Stimulated activated CD8-positive, alpha-beta memory T cell treated with anti-CD3 and anti-CD28 coated beads, Interleukin-12 subunit alpha, Interleukin-12 subunit beta, amount 100 ng/mL, for 24 hours (primary cell): ENCODE measurements at regions not wholly inside any gene's neighbourhood (a gene's known extent, or its start where the extent isn't known, plus 50 kb on each side); places are given as distances from the start of the nearest gene placed in this dataset.

Experiments
- DNase-seq: peaks from one replicate; pipeline ENCODE4 v3.0.0-alpha.2; 2020; ENCODE audit errors: extremely low read depth

DNA sequence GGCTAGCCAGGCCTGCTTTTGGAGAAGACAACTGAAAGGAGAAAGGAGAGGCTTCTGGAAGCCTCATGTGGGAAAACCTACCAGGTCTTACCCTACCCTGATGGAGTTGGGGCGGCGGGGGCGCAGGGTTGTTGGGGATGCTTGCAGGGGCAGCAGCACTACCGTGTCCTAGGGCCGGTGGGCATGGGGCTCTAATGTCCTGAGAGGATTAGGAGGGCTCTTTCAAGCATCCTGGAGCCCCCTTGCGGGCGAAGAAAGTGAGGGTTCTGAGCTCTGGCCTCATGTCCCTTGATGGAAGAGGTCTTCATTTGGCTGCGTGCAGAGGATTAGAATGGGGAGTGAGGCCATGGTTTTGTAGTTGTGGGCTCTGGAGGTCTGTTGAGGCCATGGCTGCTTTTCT is 86.9 kb upstream of the PITX1 start:
- DNase-seq = no peak

DNA sequence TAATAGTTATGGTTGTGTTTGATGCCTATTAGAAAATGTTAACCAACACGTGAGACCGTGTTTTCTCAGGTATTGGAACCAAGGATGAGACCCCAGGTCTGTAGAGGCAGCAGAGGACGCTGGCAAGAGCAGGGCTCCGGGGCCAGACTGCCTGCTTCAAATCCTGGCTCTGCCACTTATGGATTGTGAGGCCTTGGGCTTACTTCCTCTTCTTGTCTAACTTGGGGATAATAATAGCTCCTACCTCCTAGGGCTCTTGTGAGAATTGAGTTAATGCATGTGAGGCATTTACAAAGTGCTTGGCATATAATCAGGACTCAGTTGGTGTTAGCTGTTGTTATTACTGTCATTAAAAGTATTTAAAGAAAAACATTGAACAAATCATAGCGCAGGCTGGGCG is 85.5 kb upstream of the PITX1 start:
- no peak for DNase-seq

DNA sequence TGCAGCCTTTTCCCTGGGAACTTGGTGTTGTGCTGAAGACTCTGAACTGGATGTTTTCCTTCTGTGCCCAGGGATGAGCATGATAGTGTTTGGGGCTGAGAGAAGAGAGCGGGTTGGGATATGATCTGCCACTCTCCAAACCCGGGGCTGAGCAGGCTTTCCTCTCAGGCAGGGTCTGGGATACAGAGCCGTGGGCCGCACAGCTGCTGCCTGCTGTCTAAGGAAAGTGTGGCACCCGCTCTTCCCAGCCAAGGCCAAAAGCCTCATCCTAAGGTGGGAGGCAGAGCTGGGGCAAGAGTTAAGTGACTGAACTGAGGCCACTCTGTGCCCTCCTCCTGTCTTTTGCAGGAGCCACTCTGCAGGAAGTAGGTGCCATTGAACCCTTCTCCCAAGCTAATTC is 83.6 kb upstream of the PITX1 start:
- no peak for DNase-seq

DNA sequence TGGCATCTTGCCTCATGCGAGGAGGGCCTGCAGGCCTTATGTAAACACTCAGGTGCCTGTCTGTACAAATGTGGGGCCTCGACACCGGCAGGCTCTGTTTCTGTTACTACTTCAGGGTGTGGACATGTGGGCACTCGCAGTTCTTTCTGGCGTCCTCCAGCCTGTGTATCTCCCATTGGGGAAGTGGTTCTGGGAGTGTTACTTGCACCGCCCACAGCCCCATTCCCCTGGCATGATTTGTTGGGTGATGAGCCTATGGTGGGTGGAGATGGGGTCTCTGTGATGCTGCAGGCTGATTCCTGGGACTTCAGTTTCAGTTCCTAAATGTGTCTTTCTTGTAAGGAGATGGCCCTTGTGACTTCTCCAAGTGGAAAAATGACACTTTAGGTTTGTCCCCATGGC is 82.1 kb upstream of the PITX1 start:
- DNase-seq = no peak

DNA sequence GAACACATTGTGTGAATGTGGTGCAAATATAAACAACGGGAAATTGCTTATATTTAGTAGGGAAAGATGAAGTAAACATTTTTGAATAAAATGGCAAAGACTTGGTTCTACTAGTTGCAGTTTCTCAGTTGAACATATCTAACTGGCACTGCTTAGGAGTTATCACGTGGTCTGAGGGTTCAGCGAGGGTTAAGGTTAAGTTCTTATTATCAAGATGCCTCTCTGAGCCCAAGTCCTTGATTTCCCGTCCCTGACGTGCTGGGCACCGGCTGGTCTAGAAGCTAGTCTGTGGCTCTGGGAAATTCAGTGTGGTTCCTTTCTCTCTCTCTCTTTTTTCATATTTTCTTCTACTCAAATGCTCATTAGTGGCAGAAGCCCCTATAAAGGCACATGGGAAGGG is 81.6 kb upstream of the PITX1 start:
- no peak for DNase-seq

DNA sequence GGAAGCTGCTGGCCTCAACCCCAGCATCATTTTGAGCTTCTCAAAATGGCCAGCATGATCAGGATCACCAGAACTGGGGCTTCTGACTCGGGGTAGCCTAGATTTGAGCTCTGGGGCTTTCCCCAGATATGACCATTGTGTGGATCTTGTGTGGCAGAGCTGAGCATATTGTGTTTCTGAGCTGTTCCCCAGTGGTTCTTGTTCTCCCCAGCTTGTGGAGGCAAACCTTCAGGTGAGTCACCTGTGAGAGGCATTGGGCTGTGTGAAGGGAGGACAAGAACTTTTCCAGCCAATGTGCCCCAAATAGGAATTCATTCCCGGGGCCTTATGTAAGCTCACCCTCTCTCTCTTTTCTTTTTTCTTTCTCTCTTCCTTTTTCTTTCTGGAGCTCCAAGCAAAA is 80.7 kb upstream of the PITX1 start:
- no peak for DNase-seq

DNA sequence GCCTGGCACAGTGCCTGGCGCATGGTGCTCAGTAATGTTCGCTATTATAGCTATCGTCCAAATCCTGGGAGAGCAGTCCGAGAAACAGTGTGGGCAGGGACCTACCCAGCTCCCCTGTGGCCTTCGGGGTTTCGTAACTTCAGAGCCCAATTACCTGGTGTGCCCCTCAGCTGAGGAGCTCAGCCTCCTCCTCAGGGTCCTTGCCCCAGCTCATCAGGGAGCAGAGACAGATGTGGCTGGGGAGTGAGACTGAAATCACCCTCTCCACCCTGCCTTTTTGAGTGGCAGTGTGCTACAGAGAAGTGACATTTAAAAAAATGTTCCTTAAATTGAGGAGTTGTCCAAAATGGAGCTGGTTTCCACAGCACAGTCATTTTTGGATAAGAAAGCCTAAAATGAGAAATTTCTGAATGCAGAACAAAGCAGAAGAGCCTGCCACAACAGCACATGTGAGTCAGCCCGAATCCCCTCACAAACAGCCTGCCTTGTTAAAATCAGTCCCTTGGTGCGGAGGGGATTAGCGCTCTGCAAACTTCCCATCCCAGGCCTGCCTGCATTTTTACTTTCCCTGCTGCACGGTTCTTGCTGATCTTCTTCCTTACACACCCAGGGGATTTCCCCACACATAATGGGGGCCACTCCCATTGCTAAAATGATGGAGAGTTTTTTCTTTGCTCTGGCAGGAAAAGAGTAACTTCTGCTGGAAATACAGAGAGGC is 78.1 kb upstream of the PITX1 start:
- DNase-seq = no peak

DNA sequence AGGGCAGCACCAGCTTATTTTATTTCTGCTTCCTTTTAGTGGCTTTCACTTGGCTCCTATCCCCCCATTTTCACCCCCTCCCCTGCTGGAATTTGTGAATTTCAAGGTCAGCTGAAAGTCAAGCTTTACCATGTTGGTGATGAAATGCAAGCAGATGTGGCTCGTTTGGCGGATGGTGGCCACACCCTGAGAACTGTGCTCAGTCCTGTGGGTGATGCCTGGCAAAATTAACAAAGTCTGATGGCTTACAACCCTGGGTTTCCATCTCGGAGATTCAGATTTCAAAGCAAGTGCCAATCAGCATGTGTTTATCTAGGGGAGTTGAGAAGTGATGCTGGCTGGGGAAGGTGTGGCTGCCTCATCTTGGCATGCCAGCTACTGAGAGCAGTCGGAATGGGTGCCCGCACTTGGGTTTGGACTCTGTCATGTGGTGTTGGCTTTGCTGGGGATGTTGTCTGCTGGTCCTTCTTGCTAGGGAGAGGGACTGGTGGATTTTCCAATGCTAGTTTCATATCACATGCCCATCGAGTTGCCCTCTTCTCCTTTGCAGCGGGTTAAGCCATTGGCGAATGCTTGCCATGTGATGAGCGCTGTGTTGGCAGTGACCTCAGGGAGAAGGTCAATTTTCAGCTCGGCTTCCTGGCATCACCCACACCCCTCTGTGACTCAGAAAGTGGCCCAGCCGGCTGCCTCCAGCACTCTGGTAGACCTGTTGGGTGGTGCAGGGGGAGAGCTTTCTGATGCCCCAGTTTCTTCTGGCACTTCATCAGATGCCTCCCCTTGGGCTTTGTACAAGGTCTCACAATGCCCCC is 77.0 kb upstream of the PITX1 start:
- no peak for DNase-seq

DNA sequence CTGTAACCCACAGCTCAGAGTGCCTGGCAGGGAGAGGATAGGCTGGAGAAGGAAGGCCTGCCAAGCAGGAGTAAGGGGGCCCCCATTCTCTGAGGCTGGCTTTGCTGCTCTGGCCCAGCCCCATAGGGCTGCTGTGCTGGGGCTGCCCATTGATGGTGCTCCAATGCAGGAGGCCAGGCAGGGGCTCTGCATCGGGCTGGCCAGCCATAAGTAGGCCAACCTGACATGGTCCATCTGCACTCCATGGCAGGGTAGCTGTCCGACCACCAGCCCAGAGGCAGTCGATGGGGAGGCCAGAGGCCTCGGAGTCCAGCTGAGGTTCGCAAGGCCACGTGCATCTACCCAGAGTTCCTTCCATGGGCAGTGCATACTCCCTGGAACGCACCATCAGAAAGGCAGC is 75.0 kb upstream of the PITX1 start:
- DNase-seq = no peak

DNA sequence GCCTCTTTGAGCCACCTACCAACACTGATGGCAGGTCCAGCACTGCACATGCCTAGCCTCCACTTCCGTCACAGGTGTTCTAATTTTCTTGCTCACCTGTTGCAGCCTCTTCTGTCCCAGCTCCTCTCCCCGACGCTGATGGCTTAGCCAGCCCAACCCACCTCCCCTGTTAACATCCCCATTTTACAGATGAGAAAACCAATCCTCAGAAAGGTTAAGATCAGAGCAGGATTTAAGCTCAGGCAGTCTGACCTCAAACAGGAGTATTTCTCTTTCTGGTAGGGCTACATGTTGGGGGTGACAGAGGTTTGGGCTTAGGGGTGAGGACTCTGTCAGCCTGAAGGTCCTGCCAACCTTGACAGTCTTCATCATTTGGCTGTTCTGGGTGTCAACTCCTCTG is 74.5 kb upstream of the PITX1 start:
- DNase-seq = no peak

DNA sequence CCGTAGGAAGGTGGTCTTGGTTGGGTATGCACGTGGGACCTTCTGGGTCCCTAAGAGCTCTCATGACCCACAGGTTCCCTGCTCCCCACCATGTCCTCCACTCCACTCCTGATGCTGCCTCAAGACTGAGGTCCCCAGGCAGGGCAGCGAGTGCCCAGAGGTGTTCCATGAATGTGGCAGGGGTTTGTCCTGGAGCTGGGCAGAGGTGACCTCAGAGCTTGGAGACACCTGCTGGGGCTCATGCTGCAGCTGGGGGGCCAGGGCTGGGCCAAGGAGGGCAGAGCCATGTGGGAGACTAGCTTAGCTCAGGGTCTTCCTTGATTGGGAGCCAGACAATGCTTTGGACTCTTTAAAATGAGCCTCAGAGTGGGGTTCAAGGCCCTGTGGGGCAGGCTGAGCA is 74.0 kb upstream of the PITX1 start:
- no peak for DNase-seq

DNA sequence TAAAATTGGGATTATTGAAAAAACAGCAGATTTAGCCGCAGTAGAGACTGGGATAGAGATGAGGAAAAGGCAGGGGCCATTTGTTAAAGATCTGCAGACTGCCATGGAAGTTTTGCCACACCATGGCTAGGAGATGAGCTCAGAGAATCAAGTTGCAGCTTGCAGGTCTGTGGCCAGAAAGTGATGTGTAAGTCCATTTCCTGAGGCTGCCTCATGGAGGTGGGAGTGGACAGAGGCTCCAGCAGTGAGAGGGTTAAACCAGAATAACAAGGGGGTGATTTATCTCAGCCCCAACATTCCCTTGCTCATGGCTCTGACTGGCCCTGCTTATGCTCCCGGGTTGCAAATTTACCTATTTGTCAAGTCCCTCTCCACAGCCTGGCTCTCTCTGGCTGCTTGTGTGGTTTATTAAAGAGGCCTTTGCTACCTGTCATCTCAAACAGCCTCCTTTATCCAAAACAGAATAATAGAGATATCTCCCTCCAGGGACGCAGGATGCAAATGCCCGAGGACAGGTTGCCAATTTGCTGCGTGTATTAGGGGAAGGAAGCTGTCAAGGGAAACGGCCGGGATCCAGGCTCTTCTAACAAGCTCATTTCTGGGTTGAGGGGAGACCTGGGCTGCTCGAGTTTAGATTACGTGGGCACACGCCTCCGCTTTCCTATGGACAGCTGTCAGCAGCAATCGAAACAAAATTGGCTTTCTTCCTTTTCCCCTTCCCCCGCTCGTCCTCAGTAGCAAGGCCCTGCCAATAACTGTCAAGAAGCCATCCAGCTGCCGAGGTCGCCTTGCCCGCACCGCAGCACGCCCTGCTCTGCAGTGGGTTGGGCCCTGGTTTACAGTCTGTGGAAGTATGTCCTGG is 72.8 kb upstream of the PITX1 start:
- no peak for DNase-seq

DNA sequence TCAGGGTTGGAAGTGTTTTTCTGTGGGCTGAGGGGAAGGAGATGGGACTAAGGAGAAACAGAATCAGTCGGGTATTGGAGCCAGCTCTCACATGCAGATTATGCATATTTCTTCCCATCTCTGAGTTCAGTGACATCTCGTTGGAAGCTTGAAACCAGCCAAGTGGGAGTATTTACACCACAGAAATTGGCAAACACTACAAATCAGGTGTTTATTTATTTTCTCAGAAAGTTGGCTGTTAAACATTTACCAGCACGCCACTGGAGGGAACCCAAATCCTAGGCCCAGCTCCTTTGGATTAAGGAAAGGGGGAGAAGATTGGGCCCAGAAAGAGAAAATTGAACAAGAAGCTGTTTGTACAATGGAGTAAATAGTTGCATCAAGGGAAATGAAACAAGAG is 72.1 kb upstream of the PITX1 start:
- no peak for DNase-seq

DNA sequence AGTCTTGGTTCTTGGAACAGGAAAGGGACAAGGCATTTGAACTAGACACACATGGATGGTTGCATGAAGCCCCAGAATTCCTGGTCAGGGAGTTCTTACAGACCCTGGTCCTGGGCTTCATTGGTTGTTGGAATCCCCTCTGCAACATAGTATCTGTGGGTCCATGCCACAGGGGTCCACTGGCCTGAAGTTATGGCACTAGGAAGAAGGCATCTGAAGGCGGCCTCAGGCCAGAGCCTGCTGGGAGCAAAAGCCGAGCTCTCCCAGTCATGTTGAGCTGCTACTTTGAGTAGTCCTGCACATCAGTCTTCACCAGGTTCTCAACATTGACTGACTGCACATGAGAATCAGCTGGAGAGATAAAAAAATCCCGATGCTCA is 71.1 kb upstream of the PITX1 start:
- no peak for DNase-seq

DNA sequence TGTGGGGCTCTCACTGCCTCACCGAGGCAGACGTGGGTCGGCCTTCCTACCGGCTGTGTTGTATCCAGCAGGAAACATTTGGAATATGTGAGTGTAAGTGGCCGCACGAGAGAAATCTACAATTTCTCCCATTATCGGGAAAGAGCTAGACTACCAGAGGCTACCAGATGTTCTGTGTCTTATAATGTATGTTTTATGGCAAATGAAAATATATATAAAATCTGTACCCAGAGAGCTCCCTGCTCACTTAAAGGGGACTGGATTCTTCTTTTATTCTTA is 69.5 kb upstream of the PITX1 start:
- DNase-seq = no peak

DNA sequence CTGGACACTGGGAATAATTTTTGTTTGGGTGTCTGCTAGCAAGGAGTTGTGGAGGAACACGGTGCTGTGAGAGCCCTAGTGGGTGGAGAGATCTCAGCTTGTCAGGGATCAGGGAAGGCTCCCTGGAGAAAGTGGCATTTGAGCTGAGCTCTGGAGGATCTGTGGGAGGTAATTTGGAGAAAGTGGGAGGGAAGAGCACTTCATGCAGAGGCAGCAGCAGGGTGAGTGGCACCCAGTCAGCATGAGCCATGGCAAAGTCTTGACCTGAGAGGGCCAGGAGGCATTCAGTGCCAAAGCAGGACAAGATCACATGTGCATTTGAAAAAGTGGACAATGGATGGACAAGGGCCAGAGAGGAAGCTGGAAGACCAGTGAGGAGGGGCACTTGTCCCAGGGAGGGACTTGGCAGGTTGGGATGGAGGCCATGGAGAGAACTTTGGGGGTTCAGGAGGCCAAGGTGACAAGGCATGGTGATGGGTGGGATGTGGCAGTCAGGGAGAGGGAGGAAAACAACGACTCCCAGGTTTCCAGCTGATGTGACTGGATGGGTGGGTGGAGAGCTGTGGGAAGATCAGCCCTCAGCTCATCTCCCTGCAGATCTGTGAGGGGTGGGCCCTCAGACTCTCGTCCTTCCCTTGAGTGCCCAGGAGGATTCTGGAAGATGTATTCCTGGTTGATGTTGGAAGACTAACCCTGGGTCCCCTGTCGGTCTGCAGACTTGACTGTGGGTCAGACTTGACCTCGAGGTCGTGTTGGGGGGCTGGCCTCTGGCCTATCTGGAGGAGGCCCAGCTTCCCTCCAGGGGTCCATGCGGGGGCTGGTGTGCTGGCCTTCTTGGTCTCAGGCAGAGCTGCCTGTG is 68.9 kb upstream of the PITX1 start:
- DNase-seq = no peak

DNA sequence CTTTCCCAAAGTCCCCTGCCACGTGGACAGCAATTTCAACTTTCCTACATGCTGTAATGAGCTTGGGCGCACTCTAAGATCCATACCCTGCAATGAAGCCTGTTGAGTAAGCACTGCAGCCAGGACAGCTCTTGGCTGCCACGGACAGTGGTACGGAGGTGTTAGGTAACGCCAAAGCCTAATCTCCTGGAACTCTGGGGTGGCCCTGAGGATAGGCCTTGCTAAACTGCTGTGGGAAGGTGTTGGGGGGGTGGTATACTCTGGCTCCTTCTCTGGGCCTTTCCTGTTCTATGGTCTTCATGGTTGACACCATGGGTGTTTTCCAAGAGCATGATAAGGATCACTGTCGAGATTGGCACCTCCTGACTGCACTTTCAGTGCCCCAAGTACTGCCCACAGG is 66.4 kb upstream of the PITX1 start:
- DNase-seq = no peak

DNA sequence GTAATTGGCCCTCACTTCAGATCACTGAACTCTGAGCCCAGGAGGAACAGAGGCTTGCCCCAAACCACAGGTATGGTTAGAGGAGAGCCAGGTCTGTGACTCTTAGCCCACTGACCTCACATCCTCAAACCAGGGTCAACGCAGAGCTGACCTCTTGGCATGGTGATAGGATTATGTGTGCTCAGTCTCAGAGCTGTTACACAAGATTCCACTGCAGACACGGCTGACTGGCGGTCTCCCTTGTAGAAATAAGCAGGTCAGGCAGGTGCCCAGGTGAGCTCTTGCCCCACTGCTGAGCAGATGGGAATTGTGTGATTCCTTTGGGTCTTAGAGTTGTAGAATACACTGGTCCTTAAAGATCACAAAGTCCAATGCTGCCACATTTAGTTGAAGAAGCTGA is 66.0 kb upstream of the PITX1 start:
- DNase-seq = no peak

DNA sequence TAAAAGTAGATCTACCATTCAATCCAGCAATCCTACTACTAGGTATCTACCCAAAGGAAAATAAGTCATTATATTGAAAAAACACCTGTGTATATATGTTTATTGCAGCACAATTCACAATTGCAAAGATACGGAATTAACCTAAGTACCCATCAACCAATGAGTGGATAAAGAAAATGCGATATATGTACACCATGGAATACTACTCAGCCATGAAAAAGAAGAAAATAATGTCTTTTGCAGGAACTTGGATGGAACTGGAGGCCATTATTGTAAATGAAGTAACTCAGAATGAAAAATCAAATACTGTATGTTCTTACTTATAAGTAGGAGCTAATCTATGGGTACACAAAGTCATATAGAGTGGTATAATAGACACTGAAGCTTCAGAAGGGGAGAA is 63.4 kb upstream of the PITX1 start:
- DNase-seq = no peak

DNA sequence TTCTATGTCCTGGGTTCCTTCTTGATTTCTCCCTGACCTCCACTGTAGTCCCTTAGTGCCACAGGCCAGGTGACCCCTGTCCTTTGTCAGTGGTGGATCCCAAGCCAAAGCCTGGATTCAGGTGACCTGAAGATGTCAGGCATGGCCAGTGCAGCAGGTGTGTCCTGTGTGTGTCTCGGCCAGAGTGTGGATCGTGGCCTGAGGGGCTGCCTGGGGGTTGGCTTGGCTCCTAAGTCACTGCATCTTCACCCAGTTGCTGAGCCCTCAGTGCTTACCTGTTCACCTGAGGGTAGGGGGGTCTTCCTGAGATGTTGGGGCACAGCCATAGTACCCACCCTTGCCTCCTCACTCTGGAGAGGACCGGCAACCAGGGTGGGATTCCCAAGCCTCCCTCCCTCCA is 61.8 kb upstream of the PITX1 start:
- no peak for DNase-seq

DNA sequence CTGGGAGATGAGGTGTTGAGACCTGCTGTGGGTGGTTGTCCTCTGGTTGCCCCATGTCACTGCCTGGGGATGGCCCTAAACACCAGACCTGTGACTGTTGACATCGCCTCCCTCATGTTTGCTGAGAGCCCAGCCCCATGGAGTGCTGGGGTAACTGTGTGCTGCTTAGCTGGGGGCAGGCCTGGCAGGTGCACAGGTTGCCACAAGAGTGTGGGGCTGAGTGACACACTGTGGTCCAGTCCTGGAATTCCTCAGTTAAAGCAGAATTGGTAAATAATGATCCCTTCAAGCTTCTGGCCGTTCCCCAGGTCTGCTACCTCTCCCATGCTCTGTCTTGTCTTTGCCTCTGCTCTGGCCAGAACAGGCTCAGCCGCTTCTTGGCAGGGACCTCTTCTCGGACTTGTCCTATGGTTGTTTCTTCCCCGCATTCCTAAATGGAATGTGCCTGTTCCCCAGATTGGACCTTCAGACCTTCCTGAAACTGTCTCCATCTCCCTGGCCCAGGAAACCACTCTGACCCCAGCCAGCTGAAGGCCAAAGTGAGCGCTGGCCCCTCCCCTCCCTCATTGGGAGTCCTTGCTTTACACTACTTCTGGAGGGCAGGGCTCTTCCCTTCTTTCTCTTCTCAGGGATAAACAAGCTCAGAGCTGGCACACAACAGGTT is 61.2 kb upstream of the PITX1 start:
- no peak for DNase-seq
